NCI-H526 treated with DMSO at 0.1 percent for 48 hours (cell line): ENCODE measurements at regions not wholly inside any gene's neighbourhood (a gene's known extent, or its start where the extent isn't known, plus 50 kb on each side); places are given as distances from the start of the nearest gene placed in this dataset.
"Not testable (repeated sequence)": the region's sequence is repeated elsewhere in the genome, so short reads cannot be mapped to it uniquely, and the experiment has no call there.

Experiments
- DNase-seq: peaks from one replicate; lab custom pipeline; 2025; lab: John Stamatoyannopoulos, UW

GRCh38 chr14:51351997-51352396 lies 112.0 kb downstream of the TMX1 start:
- DNase-seq: no peak

- DNase-seq: no peak
These were observed 113.9 kb downstream of the TMX1 start for GRCh38 chr14:51353901-51354300.

GRCh38 chr14:51354846-51355245 lies 114.8 kb downstream of the TMX1 start:
- no peak for DNase-seq

- no peak for DNase-seq
These were observed 116.3 kb downstream of the TMX1 start for GRCh38 chr14:51356381-51356780.

- DNase-seq: no peak
These were observed 117.2 kb downstream of the TMX1 start for GRCh38 chr14:51357250-51357649.

GRCh38 chr14:51360592-51360991 lies 120.5 kb downstream of the TMX1 start:
- no peak for DNase-seq

GRCh38 chr14:51365241-51365965 lies 125.4 kb downstream of the TMX1 start:
- no peak for DNase-seq

- not testable (repeated sequence) for DNase-seq
These were observed 126.4 kb downstream of the TMX1 start for GRCh38 chr14:51366460-51366859.

GRCh38 chr14:51366866-51367599 lies 127.0 kb downstream of the TMX1 start:
- not testable (repeated sequence) for DNase-seq

- DNase-seq: no peak
These were observed 127.5 kb downstream of the TMX1 start for GRCh38 chr14:51367600-51367931.

- DNase-seq: no peak
These were observed 128.7 kb downstream of the TMX1 start for GRCh38 chr14:51368721-51369163.

GRCh38 chr14:51369814-51370213 lies 129.8 kb downstream of the TMX1 start:
- DNase-seq: no peak

- DNase-seq: no peak
These were observed 130.8 kb downstream of the TMX1 start for GRCh38 chr14:51370758-51371386.

- not testable (repeated sequence) for DNase-seq
These were observed 137.1 kb downstream of the TMX1 start for GRCh38 chr14:51377186-51377585.

GRCh38 chr14:51382506-51382905 lies 142.5 kb downstream of the TMX1 start:
- no peak for DNase-seq

GRCh38 chr14:51386411-51386810 lies 146.4 kb downstream of the TMX1 start:
- DNase-seq: no peak

GRCh38 chr14:51386983-51387735 lies 147.1 kb downstream of the TMX1 start:
- DNase-seq: no peak

GRCh38 chr14:51392416-51392815 lies 152.4 kb downstream of the TMX1 start:
- no peak for DNase-seq

- no peak for DNase-seq
These were observed 154.3 kb downstream of the TMX1 start for GRCh38 chr14:51394384-51394783.

GRCh38 chr14:51394804-51395203 lies 154.8 kb downstream of the TMX1 start:
- DNase-seq: no peak

- no peak for DNase-seq
These were observed 155.4 kb downstream of the TMX1 start for GRCh38 chr14:51395361-51395849.

- DNase-seq: no peak
These were observed 156.3 kb downstream of the TMX1 start for GRCh38 chr14:51396222-51396815.
